ENCODE measurements at regions not wholly inside any gene's neighbourhood (a gene's known extent, or its start where the extent isn't known, plus 50 kb on each side); places are given as distances from the start of the nearest gene placed in this dataset.
"Not testable (repeated sequence)": the region's sequence is repeated elsewhere in the genome, so short reads cannot be mapped to it uniquely, and the experiment has no call there.

- Histone ChIP-seq H3K9ac (ENCODE audit: low read length in 3 of 3) (no peak overlapping the region), H3K36me3 (ENCODE audit: control insufficient read depth in 2 of 3, insufficient read depth in 3 of 3, low read length in 3 of 3) (no peaks in the 10 kb centered on the region), H3K4me1 (ENCODE audit: control insufficient read depth in 2 of 3, insufficient read depth in 2 of 3, low read depth in 1 of 3, low read length in 3 of 3) (no peaks in the 10 kb centered on the region), H3K4me3 (ENCODE audit: low read length in 3 of 3) (no peak overlapping the region), H3K27ac (ENCODE audit: low read depth in 2 of 2, low read length in 2 of 2) (no peak overlapping the region), H3K9me3 (ENCODE audit: control insufficient read depth in 2 of 3, insufficient read depth in 1 of 3, low read length in 3 of 3) (no peaks in the 10 kb centered on the region), H3K27me3 (ENCODE audit: control insufficient read depth, insufficient read depth, low read length) (no peaks in the 10 kb centered on the region)
- no peak for TF ChIP-seq CTCF (IDR thresholded peaks at IDR 0.05; ENCODE audit: borderline replicate concordance, extremely low read depth, insufficient read depth)
- intact Hi-C loops (cut with DNase I): no loop called here
- no peak for FAIRE-seq
- DNase-seq: no peak
These were observed 195.4 kb downstream of the ANKRD60 start for GRCh38 chr20:58033026-58033536.

DNA sequence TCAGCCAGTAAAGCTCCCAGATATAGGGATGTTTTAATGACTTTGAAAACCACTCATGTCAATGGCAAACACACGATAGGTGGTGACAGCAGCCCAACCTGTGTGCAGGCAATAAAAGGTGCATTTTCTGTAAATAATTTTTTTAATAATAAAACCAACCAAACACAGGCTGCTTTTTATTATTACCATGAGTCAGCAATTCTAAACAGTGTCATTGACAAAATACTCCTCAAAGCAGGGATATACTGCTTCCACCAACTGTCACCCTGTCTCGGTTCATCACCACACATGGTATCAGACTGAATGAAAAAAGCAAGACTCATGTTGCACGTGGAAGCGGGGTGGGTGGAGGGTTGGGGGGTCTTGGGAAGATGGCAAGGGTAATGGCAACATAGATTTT lies 195.9 kb downstream of the ANKRD60 start:
- Histone ChIP-seq H3K27me3 (ENCODE audit: control insufficient read depth, insufficient read depth, low read length) (no peaks in the 10 kb centered on the region), H3K36me3 (ENCODE audit: control insufficient read depth in 2 of 3, insufficient read depth in 3 of 3, low read length in 3 of 3) (no peaks in the 10 kb centered on the region), H3K9ac (ENCODE audit: low read length in 3 of 3) (no peak overlapping the region), H3K4me1 (ENCODE audit: control insufficient read depth in 2 of 3, insufficient read depth in 2 of 3, low read depth in 1 of 3, low read length in 3 of 3) (no peaks in the 10 kb centered on the region), H3K9me3 (ENCODE audit: control insufficient read depth in 2 of 3, insufficient read depth in 1 of 3, low read length in 3 of 3) (no peaks in the 10 kb centered on the region), H3K4me3 (ENCODE audit: low read length in 3 of 3) (no peak overlapping the region), H3K27ac (ENCODE audit: low read depth in 2 of 2, low read length in 2 of 2) (no peak overlapping the region)
- no peak for FAIRE-seq
- DNase-seq: no peak
- intact Hi-C loops (cut with DNase I): no loop called here
- no peak for TF ChIP-seq CTCF (IDR thresholded peaks at IDR 0.05; ENCODE audit: borderline replicate concordance, extremely low read depth, insufficient read depth)

DNA sequence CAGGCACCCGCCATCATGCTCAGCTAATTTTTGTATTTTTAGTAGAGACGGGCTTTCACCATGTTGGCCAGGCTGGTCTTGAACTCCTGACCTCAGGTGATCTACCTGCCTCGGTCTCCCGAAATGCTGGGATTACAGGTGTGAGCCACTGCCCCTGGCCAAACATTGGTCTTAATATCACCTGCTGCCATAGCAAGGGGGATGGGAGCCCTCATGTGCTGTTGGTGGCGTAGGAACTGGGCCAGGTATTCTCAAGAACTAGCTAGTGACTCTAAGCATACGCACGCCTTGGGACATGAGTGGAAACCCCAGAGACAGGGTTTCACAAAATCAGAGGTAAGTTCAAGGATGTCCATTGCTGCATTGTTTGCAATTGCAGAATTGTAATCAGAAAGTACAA lies 197.1 kb downstream of the ANKRD60 start:
- DNase-seq; H3K27ac ChIP-seq (ENCODE audit: low read depth in 2 of 2, low read length in 2 of 2); H3K9me3 ChIP-seq (ENCODE audit: control insufficient read depth in 2 of 3, insufficient read depth in 1 of 3, low read length in 3 of 3); intact Hi-C loops (cut with DNase I); H3K36me3 ChIP-seq (ENCODE audit: control insufficient read depth in 2 of 3, insufficient read depth in 3 of 3, low read length in 3 of 3); H3K9ac ChIP-seq (ENCODE audit: low read length in 3 of 3); H3K27me3 ChIP-seq (ENCODE audit: control insufficient read depth, insufficient read depth, low read length); H3K4me1 ChIP-seq (ENCODE audit: control insufficient read depth in 2 of 3, insufficient read depth in 2 of 3, low read depth in 1 of 3, low read length in 3 of 3); H3K4me3 ChIP-seq (ENCODE audit: low read length in 3 of 3); FAIRE-seq: not testable (repeated sequence)

GRCh38 chr20:58028123-58028522 lies 200.3 kb downstream of the ANKRD60 start:
- Histone ChIP-seq H3K4me1 (ENCODE audit: control insufficient read depth in 2 of 3, insufficient read depth in 2 of 3, low read depth in 1 of 3, low read length in 3 of 3) (no peaks in the 10 kb centered on the region), H3K4me3 (ENCODE audit: low read length in 3 of 3) (no peak overlapping the region), H3K27me3 (ENCODE audit: control insufficient read depth, insufficient read depth, low read length) (no peaks in the 10 kb centered on the region), H3K36me3 (ENCODE audit: control insufficient read depth in 2 of 3, insufficient read depth in 3 of 3, low read length in 3 of 3) (no peaks in the 10 kb centered on the region), H3K27ac (ENCODE audit: low read depth in 2 of 2, low read length in 2 of 2) (no peak overlapping the region), H3K9me3 (ENCODE audit: control insufficient read depth in 2 of 3, insufficient read depth in 1 of 3, low read length in 3 of 3) (no peaks in the 10 kb centered on the region), H3K9ac (ENCODE audit: low read length in 3 of 3) (no peak overlapping the region)
- TF ChIP-seq CTCF (IDR thresholded peaks at IDR 0.05; ENCODE audit: borderline replicate concordance, extremely low read depth, insufficient read depth): peak; percentile 15
- FAIRE-seq (no peak), DNase-seq (peak in 2 of 5 donors; percentile 24)
- intact Hi-C loops (cut with DNase I): no loop called here

All from kidney (tissue), 13 donors.